ENCODE measurements at regions not wholly inside any gene's neighbourhood (a gene's known extent, or its start where the extent isn't known, plus 50 kb on each side); places are given as distances from the start of the nearest gene placed in this dataset.
A peak's percentile ranks its signal among the peaks of the same experiment; 100 is the strongest.

GRCh38 chr6:137754866-137755265 lies 112.2 kb upstream of the TNFAIP3 start:
- no peak for DNase-seq (ENCODE audit: low read depth, low spot score)

- DNase-seq (ENCODE audit: low read depth, low spot score) = no peak
These were observed 111.8 kb upstream of the TNFAIP3 start for GRCh38 chr6:137755284-137755683.

- DNase-seq (ENCODE audit: low read depth, low spot score) = no peak
These were observed 110.3 kb upstream of the TNFAIP3 start for GRCh38 chr6:137756788-137757187.

- DNase-seq (ENCODE audit: low read depth, low spot score) = no peak
These were observed 108.4 kb upstream of the TNFAIP3 start for GRCh38 chr6:137758661-137759060.

- DNase-seq (ENCODE audit: low read depth, low spot score) = no peak
These were observed 107.4 kb upstream of the TNFAIP3 start for GRCh38 chr6:137759624-137760023.

GRCh38 chr6:137761072-137761471 lies 106.0 kb upstream of the TNFAIP3 start:
- DNase-seq (ENCODE audit: low read depth, low spot score) = no peak

GRCh38 chr6:137761487-137761886 lies 105.6 kb upstream of the TNFAIP3 start:
- no peak for DNase-seq (ENCODE audit: low read depth, low spot score)

GRCh38 chr6:137762168-137763090 lies 104.6 kb upstream of the TNFAIP3 start:
- no peak for DNase-seq (ENCODE audit: low read depth, low spot score)

- DNase-seq (ENCODE audit: low read depth, low spot score) = no peak
These were observed 103.6 kb upstream of the TNFAIP3 start for GRCh38 chr6:137763436-137763835.

GRCh38 chr6:137763886-137764285 lies 103.2 kb upstream of the TNFAIP3 start:
- no peak for DNase-seq (ENCODE audit: low read depth, low spot score)

- no peak for DNase-seq (ENCODE audit: low read depth, low spot score)
These were observed 102.6 kb upstream of the TNFAIP3 start for GRCh38 chr6:137764464-137764863.

- no peak for DNase-seq (ENCODE audit: low read depth, low spot score)
These were observed 102.0 kb upstream of the TNFAIP3 start for GRCh38 chr6:137765059-137765458.

- no peak for DNase-seq (ENCODE audit: low read depth, low spot score)
These were observed 100.3 kb upstream of the TNFAIP3 start for GRCh38 chr6:137766596-137767370.

GRCh38 chr6:137767465-137767864 lies 99.6 kb upstream of the TNFAIP3 start:
- no peak for DNase-seq (ENCODE audit: low read depth, low spot score)

GRCh38 chr6:137767911-137768690 lies 99.0 kb upstream of the TNFAIP3 start:
- no peak for DNase-seq (ENCODE audit: low read depth, low spot score)

- DNase-seq (ENCODE audit: low read depth, low spot score) = no peak
These were observed 98.1 kb upstream of the TNFAIP3 start for GRCh38 chr6:137768935-137769334.

- no peak for DNase-seq (ENCODE audit: low read depth, low spot score)
These were observed 97.2 kb upstream of the TNFAIP3 start for GRCh38 chr6:137769797-137770362.

GRCh38 chr6:137772541-137773250 lies 94.4 kb upstream of the TNFAIP3 start:
- no peak for DNase-seq (ENCODE audit: low read depth, low spot score)

GRCh38 chr6:137775227-137775626 lies 91.8 kb upstream of the TNFAIP3 start:
- no peak for DNase-seq (ENCODE audit: low read depth, low spot score)

GRCh38 chr6:137775720-137776119 lies 91.3 kb upstream of the TNFAIP3 start:
- peak; percentile 81 for DNase-seq (ENCODE audit: low read depth, low spot score)

GRCh38 chr6:137776256-137776655 lies 90.8 kb upstream of the TNFAIP3 start:
- DNase-seq (ENCODE audit: low read depth, low spot score) = no peak
